ENCODE measurements at regions not wholly inside any gene's neighbourhood (a gene's known extent, or its start where the extent isn't known, plus 50 kb on each side); places are given as distances from the start of the nearest gene placed in this dataset.

GRCh38 chr2:133885847-133886246 lies 317.6 kb upstream of the NCKAP5 start:
- Histone ChIP-seq H2AFZ (ENCODE audit: low read length) (no peak overlapping the region), H3F3A (ENCODE audit: low read depth) (no peaks in the 10 kb centered on the region), H3K4me1 (ENCODE audit: insufficient read depth, low read length, poor library complexity, severe bottlenecking) (no peaks in the 10 kb centered on the region), H3K27me3 (ENCODE audit: insufficient read depth, low read length, poor library complexity, severe bottlenecking) (no peaks in the 10 kb centered on the region), H3K9me2 (replicated peaks; ENCODE audit: low read depth, low read length) (no peaks in the 10 kb centered on the region), H3K9ac (ENCODE audit: low read depth, low read length, poor library complexity, severe bottlenecking) (no peak overlapping the region), H3K79me2 (ENCODE audit: insufficient read depth, low read length) (no peaks in the 10 kb centered on the region), H3K4me2 (ENCODE audit: low read depth, low read length, poor library complexity, severe bottlenecking) (no peak overlapping the region), H4K20me1 (ENCODE audit: insufficient read depth, low read length, poor library complexity, severe bottlenecking) (no peaks in the 10 kb centered on the region), H3K36me3 (ENCODE audit: insufficient read depth, low read length) (no peaks in the 10 kb centered on the region), H3K4me3 (ENCODE audit: low read length, poor library complexity, severe bottlenecking) (no peak overlapping the region), H3K9me3 (ENCODE audit: insufficient read depth, low read depth, low read length) (no peaks in the 10 kb centered on the region)
- TF ChIP-seq EZH2phosphoT487 (IDR thresholded peaks at IDR 0.05; ENCODE audit: borderline replicate concordance) (no peak), CTCF (conservative IDR thresholded peaks at IDR 0.05; ENCODE audit: low read length) (no peak)

GRCh38 chr2:133886735-133887675 lies 318.7 kb upstream of the NCKAP5 start:
- Histone ChIP-seq H3K36me3 (ENCODE audit: insufficient read depth, low read length) (no peaks in the 10 kb centered on the region), H4K20me1 (ENCODE audit: insufficient read depth, low read length, poor library complexity, severe bottlenecking) (no peaks in the 10 kb centered on the region), H3K9me3 (ENCODE audit: insufficient read depth, low read depth, low read length) (no peaks in the 10 kb centered on the region), H3K4me3 (ENCODE audit: low read length, poor library complexity, severe bottlenecking) (no peak overlapping the region), H2AFZ (ENCODE audit: low read length) (0 out of 2 replicates have a peak overlapping the region, but pooled peaks have one; percentile 15), H3K9me2 (replicated peaks; ENCODE audit: low read depth, low read length) (no peaks in the 10 kb centered on the region), H3F3A (ENCODE audit: low read depth) (no peaks in the 10 kb centered on the region), H3K4me1 (ENCODE audit: insufficient read depth, low read length, poor library complexity, severe bottlenecking) (no peaks in the 10 kb centered on the region), H3K4me2 (ENCODE audit: low read depth, low read length, poor library complexity, severe bottlenecking) (no peak overlapping the region), H3K9ac (ENCODE audit: low read depth, low read length, poor library complexity, severe bottlenecking) (no peak overlapping the region), H3K27me3 (ENCODE audit: insufficient read depth, low read length, poor library complexity, severe bottlenecking) (no peaks in the 10 kb centered on the region), H3K79me2 (ENCODE audit: insufficient read depth, low read length) (no peaks in the 10 kb centered on the region)
- no peak for TF ChIP-seq EZH2phosphoT487 (IDR thresholded peaks at IDR 0.05; ENCODE audit: borderline replicate concordance)
- peak; percentile 77 for TF ChIP-seq CTCF (conservative IDR thresholded peaks at IDR 0.05; ENCODE audit: low read length)

GRCh38 chr2:133887676-133888040 lies 319.4 kb upstream of the NCKAP5 start:
- Histone ChIP-seq H3K79me2 (ENCODE audit: insufficient read depth, low read length) (no peaks in the 10 kb centered on the region), H4K20me1 (ENCODE audit: insufficient read depth, low read length, poor library complexity, severe bottlenecking) (no peaks in the 10 kb centered on the region), H3K36me3 (ENCODE audit: insufficient read depth, low read length) (no peaks in the 10 kb centered on the region), H3K4me3 (ENCODE audit: low read length, poor library complexity, severe bottlenecking) (no peak overlapping the region), H3K9ac (ENCODE audit: low read depth, low read length, poor library complexity, severe bottlenecking) (no peak overlapping the region), H2AFZ (ENCODE audit: low read length) (no peak overlapping the region), H3K4me2 (ENCODE audit: low read depth, low read length, poor library complexity, severe bottlenecking) (no peak overlapping the region), H3K9me2 (replicated peaks; ENCODE audit: low read depth, low read length) (no peaks in the 10 kb centered on the region), H3K9me3 (ENCODE audit: insufficient read depth, low read depth, low read length) (no peaks in the 10 kb centered on the region), H3F3A (ENCODE audit: low read depth) (no peaks in the 10 kb centered on the region), H3K4me1 (ENCODE audit: insufficient read depth, low read length, poor library complexity, severe bottlenecking) (no peaks in the 10 kb centered on the region), H3K27me3 (ENCODE audit: insufficient read depth, low read length, poor library complexity, severe bottlenecking) (no peaks in the 10 kb centered on the region)
- TF ChIP-seq EZH2phosphoT487 (IDR thresholded peaks at IDR 0.05; ENCODE audit: borderline replicate concordance) (no peak), CTCF (conservative IDR thresholded peaks at IDR 0.05; ENCODE audit: low read length) (no peak)

Data from Loucy (cell line).